ENCODE measurements at regions not wholly inside any gene's neighbourhood (a gene's known extent, or its start where the extent isn't known, plus 50 kb on each side); places are given as distances from the start of the nearest gene placed in this dataset.

DNA sequence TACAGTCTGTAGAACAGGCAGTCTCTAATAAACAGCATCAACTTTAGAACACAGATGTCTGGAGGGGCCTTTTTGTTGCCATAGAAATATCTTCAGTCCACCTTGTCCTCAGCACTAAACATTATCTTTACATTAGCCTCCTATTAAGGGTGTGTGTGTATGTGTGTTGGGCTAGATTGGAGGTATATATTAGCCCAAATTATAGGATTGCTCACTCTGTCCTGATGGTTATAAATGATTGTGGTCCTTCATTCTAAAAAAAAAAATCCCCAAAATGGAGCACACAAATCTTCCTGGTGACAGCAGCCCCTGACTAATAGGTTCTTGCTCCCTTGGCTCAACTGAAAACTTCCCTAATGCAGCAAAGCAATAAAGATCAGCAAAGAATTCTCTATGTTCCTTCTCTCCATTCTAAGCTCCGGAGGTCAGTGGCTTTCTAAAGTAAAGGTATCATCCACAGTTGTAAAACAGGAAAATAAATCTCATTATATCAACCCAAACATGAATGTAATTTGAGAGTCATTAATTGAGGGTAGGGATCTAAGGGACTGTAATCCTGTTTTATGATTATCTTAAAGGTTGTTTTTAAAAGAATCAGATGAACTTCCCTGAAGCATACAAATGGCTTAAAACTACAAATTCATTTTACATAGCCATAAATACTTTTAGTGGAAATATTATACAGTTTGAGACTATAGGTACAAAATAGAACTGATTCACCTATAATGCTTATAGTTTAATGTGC is 232.7 kb downstream of the KLF12 start:
- no peak for ATAC-seq
- Mint-ChIP-seq H3K4me3 (no peak overlapping the region), H3K9me3 (peaks cover 3% of the 10 kb centered on the region), H3K4me1 (ENCODE audit: low read depth) (peaks cover 29% of the 10 kb centered on the region), H3K36me3 (ENCODE audit: low read depth) (peaks cover 20% of the 10 kb centered on the region), H3K27ac (peak overlapping the region; percentile 10), H3K27me3 (no peaks in the 10 kb centered on the region)
- TF ChIP-seq, protein P1, sequence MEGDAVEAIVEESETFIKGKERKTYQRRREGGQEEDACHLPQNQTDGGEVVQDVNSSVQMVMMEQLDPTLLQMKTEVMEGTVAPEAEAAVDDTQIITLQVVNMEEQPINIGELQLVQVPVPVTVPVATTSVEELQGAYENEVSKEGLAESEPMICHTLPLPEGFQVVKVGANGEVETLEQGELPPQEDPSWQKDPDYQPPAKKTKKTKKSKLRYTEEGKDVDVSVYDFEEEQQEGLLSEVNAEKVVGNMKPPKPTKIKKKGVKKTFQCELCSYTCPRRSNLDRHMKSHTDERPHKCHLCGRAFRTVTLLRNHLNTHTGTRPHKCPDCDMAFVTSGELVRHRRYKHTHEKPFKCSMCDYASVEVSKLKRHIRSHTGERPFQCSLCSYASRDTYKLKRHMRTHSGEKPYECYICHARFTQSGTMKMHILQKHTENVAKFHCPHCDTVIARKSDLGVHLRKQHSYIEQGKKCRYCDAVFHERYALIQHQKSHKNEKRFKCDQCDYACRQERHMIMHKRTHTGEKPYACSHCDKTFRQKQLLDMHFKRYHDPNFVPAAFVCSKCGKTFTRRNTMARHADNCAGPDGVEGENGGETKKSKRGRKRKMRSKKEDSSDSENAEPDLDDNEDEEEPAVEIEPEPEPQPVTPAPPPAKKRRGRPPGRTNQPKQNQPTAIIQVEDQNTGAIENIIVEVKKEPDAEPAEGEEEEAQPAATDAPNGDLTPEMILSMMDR (IDR thresholded peaks at IDR 0.05), result no peak
- ChIA-PET CTCF (interaction anchor here (1.3 kb wide), 1 partner anchor 12 kb away, joined by 5 read pairs; no protein-coding TSS in a partner anchor), POLR2A (no interaction called here)
- intact Hi-C loops (cut with micrococcal nuclease), result no loop called here
- no peak for DNase-seq

DNA sequence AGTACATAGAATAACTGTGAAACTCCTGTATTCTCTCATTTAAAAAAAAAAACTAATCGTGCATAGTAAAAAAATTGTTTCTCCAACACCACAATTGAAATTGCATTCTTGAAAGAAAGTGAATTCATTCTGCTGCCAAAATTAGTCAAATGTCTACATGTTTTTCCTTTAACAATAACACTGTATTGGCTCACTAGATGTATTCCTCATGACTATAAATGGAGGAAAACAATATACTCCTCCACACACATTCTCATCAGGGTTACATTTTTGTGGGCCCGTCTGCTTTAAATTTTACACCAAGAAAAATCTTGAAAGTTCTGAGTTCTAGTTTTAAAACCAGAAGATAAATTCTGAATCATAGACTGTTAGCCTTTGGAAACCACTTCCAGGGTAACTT is 233.6 kb downstream of the KLF12 start:
- no peak for DNase-seq
- H3K27ac Mint-ChIP-seq, result no peak overlapping the region
- peaks cover 3% of the 10 kb centered on the region for H3K9me3 Mint-ChIP-seq
- TF ChIP-seq, protein P1 (IDR thresholded peaks at IDR 0.05), result no peak
- peaks cover 20% of the 10 kb centered on the region for H3K36me3 Mint-ChIP-seq (ENCODE audit: low read depth)
- POLR2A ChIA-PET, result no interaction called here
- no peak overlapping the region for H3K4me3 Mint-ChIP-seq
- intact Hi-C loops (cut with micrococcal nuclease), result no loop called here
- no peak for ATAC-seq
- CTCF ChIA-PET, result no interaction called here
- H3K4me1 Mint-ChIP-seq (ENCODE audit: low read depth), result peaks cover 35% of the 10 kb centered on the region
- H3K27me3 Mint-ChIP-seq, result no peaks in the 10 kb centered on the region

DNA sequence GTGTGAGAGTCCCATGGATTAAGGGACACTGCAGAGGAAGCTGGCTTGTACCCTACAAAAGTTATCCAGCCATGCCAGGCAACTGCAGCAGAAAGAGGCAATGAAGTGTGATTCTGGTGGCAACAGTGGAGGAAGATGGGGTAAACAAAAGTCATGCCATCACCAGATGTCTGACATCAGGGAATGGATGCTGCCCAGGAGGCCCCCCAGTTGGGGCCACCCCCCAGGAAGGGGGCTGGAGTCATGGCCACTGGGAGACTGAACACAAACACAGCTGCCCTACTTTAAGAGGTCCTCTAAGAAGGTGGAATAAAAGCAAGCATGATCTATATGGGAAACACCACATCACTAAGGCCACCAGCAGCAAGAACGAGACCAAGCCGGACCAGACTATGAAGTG is 235.3 kb downstream of the KLF12 start:
- ATAC-seq, result no peak
- ChIA-PET POLR2A (no interaction called here), CTCF (interaction anchor here (1.5 kb wide), 1 partner anchor 41 kb away, joined by 3 read pairs; no protein-coding TSS in a partner anchor)
- TF ChIP-seq, protein P1 (IDR thresholded peaks at IDR 0.05), result no peak
- H3K4me1 Mint-ChIP-seq (ENCODE audit: low read depth), result peaks cover 39% of the 10 kb centered on the region
- H3K9me3 Mint-ChIP-seq, result peaks cover 3% of the 10 kb centered on the region
- H3K4me3 Mint-ChIP-seq, result no peak overlapping the region
- H3K27ac Mint-ChIP-seq, result no peak overlapping the region
- H3K36me3 Mint-ChIP-seq (ENCODE audit: low read depth), result peaks cover 14% of the 10 kb centered on the region
- no peaks in the 10 kb centered on the region for H3K27me3 Mint-ChIP-seq
- intact Hi-C loops (cut with micrococcal nuclease), result no loop called here
- no peak for DNase-seq

DNA sequence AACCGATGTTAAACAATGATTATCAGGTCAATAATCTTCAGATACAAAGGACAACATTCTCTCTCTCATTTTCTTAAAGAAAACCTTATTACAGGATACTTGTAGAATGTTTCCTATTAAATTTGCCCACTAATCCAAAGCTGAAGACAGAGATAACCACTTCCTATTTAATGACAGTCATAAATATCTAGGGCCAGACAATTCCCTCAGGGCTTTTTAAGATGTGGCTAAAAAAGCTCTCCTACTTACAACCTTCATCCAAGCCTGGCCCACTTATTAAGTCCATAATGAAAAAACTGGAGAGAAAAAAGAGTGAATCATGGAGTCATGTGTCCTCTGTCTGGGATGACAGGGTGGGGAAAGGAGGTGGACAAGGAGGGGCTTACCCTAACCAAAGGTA is 235.9 kb downstream of the KLF12 start:
- ATAC-seq (no peak), DNase-seq (no peak)
- H3K27ac Mint-ChIP-seq, result no peak overlapping the region
- intact Hi-C loops (cut with micrococcal nuclease), result no loop called here
- no peak overlapping the region for H3K4me3 Mint-ChIP-seq
- POLR2A ChIA-PET, result no interaction called here
- H3K4me1 Mint-ChIP-seq (ENCODE audit: low read depth), result peaks cover 41% of the 10 kb centered on the region
- CTCF ChIA-PET, result interaction anchor here (1.5 kb wide), 1 partner anchor 42 kb away, joined by 3 read pairs; no protein-coding TSS in a partner anchor
- H3K36me3 Mint-ChIP-seq (ENCODE audit: low read depth), result peaks cover 11% of the 10 kb centered on the region
- TF ChIP-seq, protein P1 (IDR thresholded peaks at IDR 0.05), result no peak
- H3K27me3 Mint-ChIP-seq, result no peaks in the 10 kb centered on the region
- peaks cover 3% of the 10 kb centered on the region for H3K9me3 Mint-ChIP-seq

DNA sequence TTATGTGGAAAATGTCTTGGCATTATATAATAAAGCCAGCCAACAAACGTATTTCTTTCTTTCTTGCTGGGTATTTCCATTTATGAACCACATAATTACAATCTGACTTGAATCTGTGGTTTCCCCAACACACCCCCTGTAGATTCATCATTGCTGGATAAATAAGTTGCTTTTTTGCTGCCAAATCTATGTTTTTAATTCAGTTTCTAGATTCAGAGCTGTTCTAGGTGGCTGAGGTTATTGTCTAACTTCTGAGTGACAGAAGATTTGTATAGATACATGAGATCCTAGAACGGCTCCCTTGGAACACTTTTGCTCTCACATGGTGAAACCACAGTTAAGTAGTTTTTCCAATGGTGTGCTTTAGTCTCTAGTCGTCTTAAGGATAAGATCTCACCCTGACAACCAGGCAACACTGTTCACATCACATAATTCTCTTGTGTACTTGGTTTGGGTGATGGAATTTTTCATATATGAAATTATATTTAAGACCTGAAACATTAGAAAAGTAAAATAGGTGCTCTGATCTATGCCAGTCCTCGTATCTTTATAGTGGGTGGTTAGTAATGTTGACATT is 239.1 kb downstream of the KLF12 start:
- Mint-ChIP-seq H3K4me1 (ENCODE audit: low read depth) (peaks cover 35% of the 10 kb centered on the region), H3K27me3 (no peaks in the 10 kb centered on the region), H3K4me3 (no peak overlapping the region), H3K36me3 (ENCODE audit: low read depth) (no peaks in the 10 kb centered on the region), H3K27ac (peak overlapping the region; percentile 2), H3K9me3 (no peaks in the 10 kb centered on the region)
- ChIA-PET POLR2A (no interaction called here), CTCF (no interaction called here)
- ATAC-seq (peak; percentile 45), DNase-seq (no peak)
- intact Hi-C loops (cut with micrococcal nuclease), result no loop called here
- TF ChIP-seq, protein P1 (IDR thresholded peaks at IDR 0.05), result no peak
